Activated naive CD4-positive, alpha-beta T cell treated with anti-CD3 and anti-CD28 coated beads, Interleukin-2, amount 10 ng/mL, durations not matched to agents 7 days and 5 days (primary cell): ENCODE measurements at regions not wholly inside any gene's neighbourhood (a gene's known extent, or its start where the extent isn't known, plus 50 kb on each side); places are given as distances from the start of the nearest gene placed in this dataset.
"Not testable (repeated sequence)": the region's sequence is repeated elsewhere in the genome, so short reads cannot be mapped to it uniquely, and the experiment has no call there.

Experiments used
- CTCF ChIA-PET: fragments of 350-600 bp; sonication (Branson Sonifier 250); formaldehyde crosslinking; loops from one replicate; lab custom pipeline; 2021; ENCODE audit warnings: antibody characterized with exemption; lab: Charles Lee
- DNase-seq: peaks from one replicate; pipeline ENCODE4 v3.0.0-alpha.2; 2020
- H3K27ac Mint-ChIP-seq: one replicate; pipeline ENCODE4 v1.8.0; 2021; ENCODE audit warnings: mild to moderate bottlenecking, moderate library complexity, mixed read lengths
- H3K27me3 Mint-ChIP-seq: one replicate; pipeline ENCODE4 v1.8.0; 2021; ENCODE audit warnings: mild to moderate bottlenecking, mixed read lengths
- H3K36me3 Mint-ChIP-seq: one replicate; pipeline ENCODE4 v1.8.0; 2021; ENCODE audit warnings: mixed read lengths
- H3K4me1 Mint-ChIP-seq: one replicate; pipeline ENCODE4 v1.8.0; 2021; ENCODE audit warnings: mixed read lengths
- H3K4me3 Mint-ChIP-seq: one replicate; pipeline ENCODE4 v1.8.0; 2021; ENCODE audit warnings: mild to moderate bottlenecking, moderate library complexity, mixed read lengths
- H3K9me3 Mint-ChIP-seq: one replicate; pipeline ENCODE4 v1.8.0; 2021; ENCODE audit warnings: mixed read lengths

DNA sequence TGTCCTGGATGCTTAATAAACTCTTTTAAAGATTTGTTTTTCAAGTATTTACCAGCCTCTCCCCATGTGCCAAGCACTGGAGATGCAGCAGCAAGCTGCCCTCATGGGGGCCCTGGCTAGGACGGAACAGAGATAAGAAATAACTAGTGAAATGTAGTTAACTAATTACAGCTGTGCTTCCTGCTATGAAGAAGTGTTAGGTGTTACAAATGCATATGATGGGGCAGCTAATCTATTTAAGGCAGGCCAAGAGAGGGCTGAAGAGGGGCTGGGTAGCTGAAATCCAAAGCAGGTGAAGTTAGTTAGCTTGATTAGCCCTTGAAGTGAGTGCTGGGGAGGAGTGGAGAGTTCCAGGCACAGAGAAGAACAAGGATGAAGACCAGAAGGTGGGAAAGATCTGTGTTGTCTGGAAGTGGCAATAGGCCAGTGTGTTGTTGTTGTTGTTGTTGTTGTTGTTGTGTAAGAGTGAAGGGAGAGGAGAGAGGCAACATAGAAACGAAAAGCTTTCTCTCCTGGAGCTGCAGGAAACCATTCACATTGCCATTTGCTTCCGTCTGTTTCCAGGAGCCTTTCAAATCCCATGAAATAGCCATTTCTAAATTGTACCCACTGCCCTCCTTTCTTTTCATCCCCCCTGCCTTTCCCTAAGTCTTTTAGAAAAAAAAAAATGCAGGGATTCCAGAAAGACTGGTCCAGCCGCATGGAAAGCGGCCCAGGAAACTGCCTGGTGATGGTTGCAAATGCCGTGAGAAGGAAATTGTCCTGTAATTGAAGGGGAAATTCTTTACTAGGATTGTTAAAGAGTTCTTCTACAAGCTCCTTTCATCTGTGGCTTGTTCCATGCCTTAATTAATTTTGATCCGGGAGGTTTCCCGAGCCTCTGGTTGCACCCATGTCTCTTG lies 119.6 kb downstream of the TFAP2C start:
- DNase-seq: no peak
- H3K27me3 Mint-ChIP-seq: peaks cover 46% of the 10 kb centered on the region
- H3K4me3 Mint-ChIP-seq: no peak overlapping the region
- H3K27ac Mint-ChIP-seq: no peak overlapping the region
- no peaks in the 10 kb centered on the region for H3K36me3 Mint-ChIP-seq
- H3K9me3 Mint-ChIP-seq: no peaks in the 10 kb centered on the region
- H3K4me1 Mint-ChIP-seq: no peaks in the 10 kb centered on the region
- CTCF ChIA-PET: no interaction called here

- Mint-ChIP-seq H3K27ac (no peak overlapping the region), H3K9me3 (no peaks in the 10 kb centered on the region), H3K36me3 (no peaks in the 10 kb centered on the region), H3K4me3 (no peak overlapping the region), H3K4me1 (no peaks in the 10 kb centered on the region), H3K27me3 (peaks cover 44% of the 10 kb centered on the region)
- CTCF ChIA-PET: no interaction called here
- DNase-seq: no peak
Measured at GRCh38 chr20:56750430-56750829, 121.3 kb downstream of the TFAP2C start.

GRCh38 chr20:56752274-56752673 lies 123.2 kb downstream of the TFAP2C start:
- DNase-seq: no peak

DNA sequence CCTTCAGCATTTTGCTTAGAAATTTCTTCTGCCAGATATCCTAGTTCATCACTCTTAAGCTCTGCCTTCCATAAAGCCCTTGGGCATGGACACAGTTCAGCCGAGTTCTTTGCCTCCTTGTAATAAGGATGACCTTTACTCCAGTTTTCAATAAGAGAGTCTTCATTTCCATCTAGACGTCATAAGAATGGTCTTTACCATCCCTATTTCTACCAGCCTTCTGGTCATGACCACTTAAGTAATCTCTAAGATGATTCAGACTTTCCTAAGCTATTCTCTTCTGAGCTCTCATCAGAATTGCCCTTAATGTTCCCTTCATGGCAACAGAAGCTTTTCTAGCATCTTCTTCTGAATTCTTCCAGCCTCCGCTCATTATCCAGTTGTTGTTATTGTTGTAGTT lies 126.1 kb downstream of the TFAP2C start:
- peaks cover 25% of the 10 kb centered on the region for H3K27me3 Mint-ChIP-seq
- H3K9me3 Mint-ChIP-seq: peaks cover 1% of the 10 kb centered on the region
- no peak overlapping the region for H3K4me3 Mint-ChIP-seq
- no peaks in the 10 kb centered on the region for H3K4me1 Mint-ChIP-seq
- DNase-seq: no peak
- H3K36me3 Mint-ChIP-seq: no peaks in the 10 kb centered on the region
- H3K27ac Mint-ChIP-seq: no peak overlapping the region
- CTCF ChIA-PET: no interaction called here

More at GRCh38 chr20:56752274-56752673, 123.2 kb downstream of the TFAP2C start:
- Mint-ChIP-seq H3K36me3 (no peaks in the 10 kb centered on the region), H3K4me1 (no peaks in the 10 kb centered on the region), H3K9me3 (no peaks in the 10 kb centered on the region), H3K27ac (no peak overlapping the region), H3K4me3 (no peak overlapping the region), H3K27me3 (peaks cover 44% of the 10 kb centered on the region)
- CTCF ChIA-PET: no interaction called here

DNA sequence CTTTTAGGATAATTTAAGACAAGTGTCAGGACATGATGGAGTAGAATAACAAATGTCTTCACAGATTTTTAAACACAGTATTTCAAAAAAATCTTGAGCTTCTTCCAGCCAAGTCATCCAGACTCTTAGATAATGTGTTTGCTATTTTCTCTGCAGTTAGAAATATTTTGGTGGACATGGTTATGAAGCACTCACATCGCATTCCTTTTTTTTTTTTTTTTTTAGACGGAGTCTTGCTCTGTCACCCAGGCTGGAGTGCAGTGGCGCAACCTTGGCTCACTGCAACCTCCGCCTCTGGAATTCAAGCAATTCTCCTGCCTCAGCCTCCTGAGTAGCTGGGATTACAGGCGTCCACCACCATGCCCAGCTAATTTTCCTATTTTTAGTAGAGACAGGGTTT lies 127.6 kb downstream of the TFAP2C start:
- H3K9me3 Mint-ChIP-seq, H3K4me3 Mint-ChIP-seq, CTCF ChIA-PET, DNase-seq, H3K27ac Mint-ChIP-seq, H3K4me1 Mint-ChIP-seq, H3K36me3 Mint-ChIP-seq: not testable (repeated sequence)
- peaks cover 12% of the 10 kb centered on the region for H3K27me3 Mint-ChIP-seq

GRCh38 chr20:56758706-56759105 lies 129.6 kb downstream of the TFAP2C start:
- H3K27me3 Mint-ChIP-seq: peaks cover 3% of the 10 kb centered on the region
- no peak overlapping the region for H3K27ac Mint-ChIP-seq
- H3K36me3 Mint-ChIP-seq: no peaks in the 10 kb centered on the region
- peaks cover 1% of the 10 kb centered on the region for H3K9me3 Mint-ChIP-seq
- DNase-seq: no peak
- H3K4me3 Mint-ChIP-seq: no peak overlapping the region
- CTCF ChIA-PET: interaction anchor here (0.7 kb wide), 1 partner anchor 39 kb away, joined by 3 read pairs; no protein-coding TSS in a partner anchor
- H3K4me1 Mint-ChIP-seq: no peaks in the 10 kb centered on the region

GRCh38 chr20:56759741-56760278 lies 130.7 kb downstream of the TFAP2C start:
- Mint-ChIP-seq H3K36me3 (no peaks in the 10 kb centered on the region), H3K27me3 (no peaks in the 10 kb centered on the region), H3K4me3 (no peak overlapping the region), H3K9me3 (peaks cover 1% of the 10 kb centered on the region), H3K27ac (no peak overlapping the region), H3K4me1 (no peaks in the 10 kb centered on the region)
- CTCF ChIA-PET: no interaction called here
- no peak for DNase-seq

DNA sequence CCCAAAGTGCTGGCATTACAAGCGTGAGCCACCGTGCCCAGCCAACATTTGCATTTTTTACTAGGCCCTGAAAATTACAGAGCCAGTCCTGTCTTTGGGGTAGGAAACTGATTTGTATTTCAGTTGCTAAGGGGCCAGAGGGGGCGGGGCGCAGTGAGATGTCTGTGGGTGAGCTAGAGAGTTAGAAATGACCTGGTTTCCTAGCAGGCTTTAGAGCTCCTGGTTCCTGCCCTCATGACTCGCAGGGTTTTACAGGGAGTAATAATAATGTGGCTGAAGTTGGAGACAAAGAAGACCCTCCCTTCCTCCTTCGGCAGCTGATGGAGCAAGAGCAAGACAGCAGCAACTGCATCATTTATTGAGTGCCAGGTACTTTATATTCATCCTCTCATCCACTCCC lies 131.5 kb downstream of the TFAP2C start:
- Mint-ChIP-seq H3K27me3 (no peaks in the 10 kb centered on the region), H3K27ac (no peak overlapping the region), H3K36me3 (no peaks in the 10 kb centered on the region), H3K4me3 (no peak overlapping the region), H3K9me3 (peaks cover 1% of the 10 kb centered on the region), H3K4me1 (no peaks in the 10 kb centered on the region)
- CTCF ChIA-PET: no interaction called here
- no peak for DNase-seq

DNA sequence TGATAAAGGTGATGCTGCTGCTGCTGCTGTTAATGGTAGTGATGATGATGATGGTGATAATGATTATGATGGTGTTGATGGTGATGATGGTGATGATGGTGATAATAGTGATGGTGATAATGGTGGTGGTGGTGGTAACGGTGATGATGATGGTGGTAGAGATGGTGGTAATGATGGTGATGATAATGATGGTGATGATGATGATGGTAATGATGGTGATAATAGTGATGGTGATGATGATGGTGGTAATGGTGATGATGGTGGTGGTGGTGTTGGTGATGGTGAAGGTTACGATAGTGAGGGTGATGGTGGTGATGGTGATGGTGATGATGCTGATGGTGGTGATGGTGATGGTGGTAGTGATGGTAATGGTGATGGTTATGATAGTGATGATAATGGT lies 132.3 kb downstream of the TFAP2C start:
- H3K27ac Mint-ChIP-seq: no peak overlapping the region
- no peaks in the 10 kb centered on the region for H3K36me3 Mint-ChIP-seq
- CTCF ChIA-PET: no interaction called here
- no peaks in the 10 kb centered on the region for H3K27me3 Mint-ChIP-seq
- no peak overlapping the region for H3K4me3 Mint-ChIP-seq
- no peak for DNase-seq
- peaks cover 1% of the 10 kb centered on the region for H3K9me3 Mint-ChIP-seq
- H3K4me1 Mint-ChIP-seq: no peaks in the 10 kb centered on the region

- CTCF ChIA-PET: no interaction called here
- H3K27me3 Mint-ChIP-seq: no peaks in the 10 kb centered on the region
- H3K4me1 Mint-ChIP-seq: no peaks in the 10 kb centered on the region
- H3K9me3 Mint-ChIP-seq: peaks cover 1% of the 10 kb centered on the region
- H3K36me3 Mint-ChIP-seq: no peaks in the 10 kb centered on the region
- no peak overlapping the region for H3K4me3 Mint-ChIP-seq
- no peak for DNase-seq
- H3K27ac Mint-ChIP-seq: no peak overlapping the region
Measured at GRCh38 chr20:56762401-56762800, 133.3 kb downstream of the TFAP2C start.

DNA sequence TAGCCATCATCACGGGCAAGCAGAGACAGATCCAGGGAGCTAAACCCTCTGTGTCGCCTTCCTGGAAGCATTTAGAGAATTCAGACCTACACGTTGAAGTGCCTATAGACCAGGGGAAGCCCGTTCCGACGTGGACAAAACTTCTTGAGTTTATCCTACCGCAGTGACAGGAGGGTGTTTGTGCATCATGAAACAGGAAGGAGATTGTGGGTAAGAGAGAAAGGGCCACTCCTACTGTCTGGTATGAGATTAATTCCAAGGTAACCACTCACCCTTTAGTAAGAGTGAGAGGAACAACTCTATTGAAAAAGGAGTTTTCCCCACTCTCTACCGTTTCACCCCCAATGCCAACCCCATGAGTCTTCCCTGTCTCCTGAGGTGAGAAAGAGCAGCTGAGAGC lies 133.7 kb downstream of the TFAP2C start:
- H3K9me3 Mint-ChIP-seq: peaks cover 1% of the 10 kb centered on the region
- H3K36me3 Mint-ChIP-seq: no peaks in the 10 kb centered on the region
- CTCF ChIA-PET: no interaction called here
- no peak overlapping the region for H3K27ac Mint-ChIP-seq
- H3K27me3 Mint-ChIP-seq: no peaks in the 10 kb centered on the region
- H3K4me3 Mint-ChIP-seq: no peak overlapping the region
- DNase-seq: no peak
- no peaks in the 10 kb centered on the region for H3K4me1 Mint-ChIP-seq

DNA sequence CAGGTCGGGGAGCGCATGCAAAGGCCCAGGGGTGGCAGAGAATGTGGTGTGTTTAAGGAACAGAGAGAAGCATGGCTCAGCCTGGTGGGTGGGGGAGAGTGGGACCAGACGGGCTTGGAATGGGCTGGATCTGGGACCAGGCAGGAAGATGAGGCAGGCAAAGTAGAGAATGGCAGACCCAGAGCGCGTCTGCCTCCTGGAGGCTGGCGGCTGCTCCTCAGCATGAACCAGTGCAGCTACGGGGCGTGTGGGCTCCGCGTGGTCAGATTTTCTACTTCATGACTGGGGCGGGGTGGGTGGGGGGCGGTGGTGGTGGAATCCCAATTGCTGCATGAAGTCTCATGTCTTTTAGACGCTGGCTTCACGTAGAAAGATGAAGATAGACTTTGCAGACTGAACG lies 135.6 kb downstream of the TFAP2C start:
- CTCF ChIA-PET: no interaction called here
- no peak for DNase-seq
- Mint-ChIP-seq H3K36me3 (no peaks in the 10 kb centered on the region), H3K4me1 (no peaks in the 10 kb centered on the region), H3K4me3 (no peak overlapping the region), H3K27me3 (no peaks in the 10 kb centered on the region), H3K27ac (no peak overlapping the region), H3K9me3 (no peaks in the 10 kb centered on the region)

- H3K36me3 Mint-ChIP-seq: no peaks in the 10 kb centered on the region
- H3K4me3 Mint-ChIP-seq: no peak overlapping the region
- no peak overlapping the region for H3K27ac Mint-ChIP-seq
- CTCF ChIA-PET: no interaction called here
- no peaks in the 10 kb centered on the region for H3K9me3 Mint-ChIP-seq
- DNase-seq: no peak
- no peaks in the 10 kb centered on the region for H3K4me1 Mint-ChIP-seq
- H3K27me3 Mint-ChIP-seq: no peaks in the 10 kb centered on the region
Measured at GRCh38 chr20:56765172-56766073, 136.3 kb downstream of the TFAP2C start.

DNA sequence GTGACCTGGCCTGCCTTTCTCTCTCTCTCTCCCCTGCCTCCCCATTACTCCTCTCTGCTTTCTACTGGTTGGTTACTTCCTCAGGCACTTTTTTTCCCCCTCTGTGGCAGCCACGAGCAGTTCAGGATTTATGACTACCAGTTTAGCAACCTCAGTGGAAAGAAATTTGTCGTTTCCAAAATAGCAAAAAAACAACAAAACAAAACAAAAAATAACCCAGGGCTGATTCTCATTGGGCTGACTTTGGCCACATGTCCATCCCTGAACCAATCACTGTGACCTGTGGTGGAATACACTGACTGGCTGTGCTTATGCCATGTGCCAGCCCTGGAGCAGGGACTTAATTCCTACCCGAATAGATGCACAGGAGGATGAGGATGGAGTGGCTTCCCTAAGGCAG lies 137.4 kb downstream of the TFAP2C start:
- DNase-seq: no peak
- Mint-ChIP-seq H3K27ac (no peak overlapping the region), H3K36me3 (no peaks in the 10 kb centered on the region), H3K9me3 (no peaks in the 10 kb centered on the region), H3K4me3 (no peak overlapping the region), H3K4me1 (no peaks in the 10 kb centered on the region), H3K27me3 (no peaks in the 10 kb centered on the region)
- CTCF ChIA-PET: no interaction called here
